ENCODE measurements at regions not wholly inside any gene's neighbourhood (a gene's known extent, or its start where the extent isn't known, plus 50 kb on each side); places are given as distances from the start of the nearest gene placed in this dataset.

GRCh38 chr5:44495280-44495679 is 106.1 kb upstream of the FGF10 start:
- no peak for TF ChIP-seq CTCF (IDR thresholded peaks at IDR 0.05)
- H3K4me1 ChIP-seq, result no peaks in the 10 kb centered on the region
- H3K27ac ChIP-seq, result no peak overlapping the region
- no peaks in the 10 kb centered on the region for H3K27me3 ChIP-seq
- H3K4me3 ChIP-seq, result no peak overlapping the region
- DNase-seq, result no peak
- no peaks in the 10 kb centered on the region for H3K9me3 ChIP-seq
- H3K36me3 ChIP-seq, result no peaks in the 10 kb centered on the region
- intact Hi-C loops (cut with DNase I; ENCODE audit: low total_unique reads), result no loop called here

GRCh38 chr5:44489759-44490158 is 100.5 kb upstream of the FGF10 start:
- Histone ChIP-seq H3K27me3 (no peaks in the 10 kb centered on the region), H3K4me3 (no peak overlapping the region), H3K9me3 (no peaks in the 10 kb centered on the region), H3K4me1 (no peaks in the 10 kb centered on the region), H3K27ac (no peak overlapping the region), H3K36me3 (no peaks in the 10 kb centered on the region)
- intact Hi-C loops (cut with DNase I; ENCODE audit: low total_unique reads), result no loop called here
- no peak for TF ChIP-seq CTCF (IDR thresholded peaks at IDR 0.05)
- no peak for DNase-seq

- TF ChIP-seq CTCF (IDR thresholded peaks at IDR 0.05), result no peak
Observed at GRCh38 chr5:44486591-44486990, 97.4 kb upstream of the FGF10 start.

GRCh38 chr5:44454002-44454401 is 64.8 kb upstream of the FGF10 start:
- no peaks in the 10 kb centered on the region for H3K27me3 ChIP-seq
- intact Hi-C loops (cut with DNase I; ENCODE audit: low total_unique reads), result no loop called here
- H3K36me3 ChIP-seq, result no peaks in the 10 kb centered on the region
- H3K27ac ChIP-seq, result no peak overlapping the region
- TF ChIP-seq CTCF (IDR thresholded peaks at IDR 0.05), result no peak
- no peaks in the 10 kb centered on the region for H3K9me3 ChIP-seq
- no peak overlapping the region for H3K4me3 ChIP-seq
- H3K4me1 ChIP-seq, result no peaks in the 10 kb centered on the region
- DNase-seq, result no peak

More at GRCh38 chr5:44486591-44486990, 97.4 kb upstream of the FGF10 start:
- no peaks in the 10 kb centered on the region for H3K4me1 ChIP-seq
- no peaks in the 10 kb centered on the region for H3K9me3 ChIP-seq
- no peak for DNase-seq
- intact Hi-C loops (cut with DNase I; ENCODE audit: low total_unique reads), result no loop called here
- H3K36me3 ChIP-seq, result no peaks in the 10 kb centered on the region
- H3K4me3 ChIP-seq, result no peak overlapping the region
- H3K27me3 ChIP-seq, result no peaks in the 10 kb centered on the region
- H3K27ac ChIP-seq, result no peak overlapping the region

GRCh38 chr5:44446399-44446798 is 57.2 kb upstream of the FGF10 start:
- H3K4me1 ChIP-seq, result no peaks in the 10 kb centered on the region
- no peaks in the 10 kb centered on the region for H3K27me3 ChIP-seq
- H3K4me3 ChIP-seq, result no peak overlapping the region
- intact Hi-C loops (cut with DNase I; ENCODE audit: low total_unique reads), result no loop called here
- TF ChIP-seq CTCF (IDR thresholded peaks at IDR 0.05), result no peak
- no peaks in the 10 kb centered on the region for H3K9me3 ChIP-seq
- H3K36me3 ChIP-seq, result no peaks in the 10 kb centered on the region
- DNase-seq, result no peak
- no peak overlapping the region for H3K27ac ChIP-seq

GRCh38 chr5:44443172-44443571 is 54.0 kb upstream of the FGF10 start:
- Histone ChIP-seq H3K27ac (no peak overlapping the region), H3K4me3 (no peak overlapping the region), H3K36me3 (no peaks in the 10 kb centered on the region), H3K27me3 (no peaks in the 10 kb centered on the region), H3K4me1 (no peaks in the 10 kb centered on the region), H3K9me3 (no peaks in the 10 kb centered on the region)
- intact Hi-C loops (cut with DNase I; ENCODE audit: low total_unique reads), result no loop called here
- TF ChIP-seq CTCF (IDR thresholded peaks at IDR 0.05), result no peak
- no peak for DNase-seq
